ENCODE measurements at regions not wholly inside any gene's neighbourhood (a gene's known extent, or its start where the extent isn't known, plus 50 kb on each side); places are given as distances from the start of the nearest gene placed in this dataset.

- no peak for DNase-seq
- Histone ChIP-seq H3K36me3 (ENCODE audit: control insufficient read depth in 4 of 4, insufficient read depth in 4 of 4, low read length in 3 of 4) (no peaks in the 10 kb centered on the region), H3K27me3 (replicated peaks in 2 of 5; ENCODE audit: control insufficient read depth in 4 of 5, insufficient read depth in 5 of 5, low read length in 4 of 5) (no peaks in the 10 kb centered on the region), H3K4me3 (ENCODE audit: control insufficient read depth in 1 of 7, extremely low read depth in 1 of 7, insufficient read depth in 4 of 7, low read depth in 2 of 7, low read length in 6 of 7) (no peak overlapping the region), H3K4me1 (ENCODE audit: control extremely low read depth in 1 of 4, control insufficient read depth in 4 of 4, insufficient read depth in 4 of 4, low read length in 3 of 4) (no peaks in the 10 kb centered on the region), H3K27ac (ENCODE audit: insufficient read depth in 1 of 2, low read depth in 1 of 2, low read length in 2 of 2, poor library complexity in 1 of 2, severe bottlenecking in 2 of 2) (no peak overlapping the region), H3K9me3 (ENCODE audit: control extremely low read depth in 1 of 5, control insufficient read depth in 4 of 5, insufficient read depth in 2 of 5, low read depth in 1 of 5, low read length in 4 of 5) (peaks cover 0 to 3% (median 0%) of the 10 kb centered on the region in 5 experiments)
- WGBS (ENCODE audit: insufficient coverage) = 94% methylated on average over 2 of the region's 2 CpGs
- POLR2A ChIA-PET = no interaction called here
- CTCF ChIA-PET = no interaction called here
These were observed 199.3 kb upstream of the CA10 start for GRCh38 chr17:52357854-52358253.

DNA sequence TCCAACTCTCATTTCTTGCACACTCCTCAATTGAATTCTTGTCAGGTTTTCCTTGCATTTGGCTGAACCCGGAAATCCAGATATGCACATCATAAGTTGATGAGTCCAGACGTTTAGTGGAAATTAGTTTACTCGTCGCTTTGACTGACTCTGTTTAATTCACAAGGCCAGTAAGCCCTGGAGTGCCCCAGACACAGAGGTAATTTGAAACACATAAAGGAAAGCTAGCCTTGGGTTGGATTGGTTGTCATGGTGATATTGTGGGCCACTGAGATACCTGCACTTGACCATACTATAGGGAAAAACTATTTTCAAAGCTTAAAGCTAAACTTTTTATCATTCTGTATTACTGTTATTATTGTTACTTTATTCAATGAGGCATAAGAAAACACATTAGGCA is 178.3 kb upstream of the CA10 start:
- POLR2A ChIA-PET = no interaction called here
- CTCF ChIA-PET = no interaction called here
- WGBS (ENCODE audit: insufficient coverage) = 94% methylated on average over 3 of the region's 4 CpGs
- Histone ChIP-seq H3K9me3 (ENCODE audit: control extremely low read depth in 1 of 5, control insufficient read depth in 4 of 5, insufficient read depth in 2 of 5, low read depth in 1 of 5, low read length in 4 of 5) (no peaks in the 10 kb centered on the region), H3K27me3 (replicated peaks in 2 of 5; ENCODE audit: control insufficient read depth in 4 of 5, insufficient read depth in 5 of 5, low read length in 4 of 5) (no peaks in the 10 kb centered on the region), H3K27ac (ENCODE audit: insufficient read depth in 1 of 2, low read depth in 1 of 2, low read length in 2 of 2, poor library complexity in 1 of 2, severe bottlenecking in 2 of 2) (no peak overlapping the region), H3K36me3 (ENCODE audit: control insufficient read depth in 4 of 4, insufficient read depth in 4 of 4, low read length in 3 of 4) (no peaks in the 10 kb centered on the region), H3K4me3 (ENCODE audit: control insufficient read depth in 1 of 7, extremely low read depth in 1 of 7, insufficient read depth in 4 of 7, low read depth in 2 of 7, low read length in 6 of 7) (no peak overlapping the region), H3K4me1 (ENCODE audit: control extremely low read depth in 1 of 4, control insufficient read depth in 4 of 4, insufficient read depth in 4 of 4, low read length in 3 of 4) (no peaks in the 10 kb centered on the region)
- DNase-seq = no peak

DNA sequence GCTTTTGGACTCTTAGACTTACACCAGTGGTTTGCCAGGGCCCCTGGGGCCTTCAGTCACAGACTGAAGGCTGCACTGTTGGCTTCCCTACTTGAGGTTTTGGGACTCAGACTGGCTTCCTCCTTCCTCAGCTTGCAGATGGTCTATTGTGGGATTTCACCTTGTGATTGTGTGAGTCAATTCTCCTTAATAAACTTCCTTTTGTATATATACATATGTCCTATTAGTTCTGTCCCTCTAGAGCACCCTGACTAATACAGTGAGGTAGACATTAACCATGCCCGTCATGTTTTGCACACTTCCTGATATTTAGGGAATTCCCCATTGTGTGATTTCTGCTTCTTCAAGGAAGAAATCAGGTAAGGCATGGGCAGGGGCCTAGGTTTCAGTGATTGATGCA is 147.8 kb upstream of the CA10 start:
- Histone ChIP-seq H3K36me3 (ENCODE audit: control insufficient read depth in 4 of 4, insufficient read depth in 4 of 4, low read length in 3 of 4) (no peaks in the 10 kb centered on the region), H3K27me3 (replicated peaks in 2 of 5; ENCODE audit: control insufficient read depth in 4 of 5, insufficient read depth in 5 of 5, low read length in 4 of 5) (no peaks in the 10 kb centered on the region), H3K4me3 (ENCODE audit: control insufficient read depth in 1 of 7, extremely low read depth in 1 of 7, insufficient read depth in 4 of 7, low read depth in 2 of 7, low read length in 6 of 7) (no peak overlapping the region), H3K9me3 (ENCODE audit: control extremely low read depth in 1 of 5, control insufficient read depth in 4 of 5, insufficient read depth in 2 of 5, low read depth in 1 of 5, low read length in 4 of 5) (no peaks in the 10 kb centered on the region), H3K4me1 (ENCODE audit: control extremely low read depth in 1 of 4, control insufficient read depth in 4 of 4, insufficient read depth in 4 of 4, low read length in 3 of 4) (no peaks in the 10 kb centered on the region), H3K27ac (ENCODE audit: insufficient read depth in 1 of 2, low read depth in 1 of 2, low read length in 2 of 2, poor library complexity in 1 of 2, severe bottlenecking in 2 of 2) (no peak overlapping the region)
- POLR2A ChIA-PET = no interaction called here
- 0% methylated on average over 1 of the region's 1 CpG for WGBS (ENCODE audit: insufficient coverage)
- CTCF ChIA-PET = no interaction called here
- no peak for DNase-seq

GRCh38 chr17:52298881-52299280 is 140.4 kb upstream of the CA10 start:
- Histone ChIP-seq H3K27ac (ENCODE audit: insufficient read depth in 1 of 2, low read depth in 1 of 2, low read length in 2 of 2, poor library complexity in 1 of 2, severe bottlenecking in 2 of 2) (no peak overlapping the region), H3K4me1 (ENCODE audit: control extremely low read depth in 1 of 4, control insufficient read depth in 4 of 4, insufficient read depth in 4 of 4, low read length in 3 of 4) (no peaks in the 10 kb centered on the region), H3K36me3 (ENCODE audit: control insufficient read depth in 4 of 4, insufficient read depth in 4 of 4, low read length in 3 of 4) (no peaks in the 10 kb centered on the region), H3K9me3 (ENCODE audit: control extremely low read depth in 1 of 5, control insufficient read depth in 4 of 5, insufficient read depth in 2 of 5, low read depth in 1 of 5, low read length in 4 of 5) (no peaks in the 10 kb centered on the region), H3K27me3 (replicated peaks in 2 of 5; ENCODE audit: control insufficient read depth in 4 of 5, insufficient read depth in 5 of 5, low read length in 4 of 5) (no peaks in the 10 kb centered on the region), H3K4me3 (ENCODE audit: control insufficient read depth in 1 of 7, extremely low read depth in 1 of 7, insufficient read depth in 4 of 7, low read depth in 2 of 7, low read length in 6 of 7) (no peak overlapping the region)
- ChIA-PET CTCF (no interaction called here), POLR2A (no interaction called here)
- no CpG with 5 or more reads among the region's 3 CpGs for WGBS (ENCODE audit: insufficient coverage)
- DNase-seq = no peak

- H3K4me1 ChIP-seq (ENCODE audit: control extremely low read depth in 1 of 4, control insufficient read depth in 4 of 4, insufficient read depth in 4 of 4, low read length in 3 of 4) = no peaks in the 10 kb centered on the region
- no peak overlapping the region for H3K27ac ChIP-seq (ENCODE audit: insufficient read depth in 1 of 2, low read depth in 1 of 2, low read length in 2 of 2, poor library complexity in 1 of 2, severe bottlenecking in 2 of 2)
- no peaks in the 10 kb centered on the region for H3K27me3 ChIP-seq (replicated peaks in 2 of 5; ENCODE audit: control insufficient read depth in 4 of 5, insufficient read depth in 5 of 5, low read length in 4 of 5)
- no peak overlapping the region for H3K4me3 ChIP-seq (ENCODE audit: control insufficient read depth in 1 of 7, extremely low read depth in 1 of 7, insufficient read depth in 4 of 7, low read depth in 2 of 7, low read length in 6 of 7)
- CTCF ChIA-PET = no interaction called here
- no peaks in the 10 kb centered on the region for H3K36me3 ChIP-seq (ENCODE audit: control insufficient read depth in 4 of 4, insufficient read depth in 4 of 4, low read length in 3 of 4)
- no peak for DNase-seq
- H3K9me3 ChIP-seq (ENCODE audit: control extremely low read depth in 1 of 5, control insufficient read depth in 4 of 5, insufficient read depth in 2 of 5, low read depth in 1 of 5, low read length in 4 of 5) = no peaks in the 10 kb centered on the region
- POLR2A ChIA-PET = no interaction called here
- WGBS (ENCODE audit: insufficient coverage) = 63% methylated on average over 6 of the region's 10 CpGs
These were observed 138.9 kb upstream of the CA10 start for GRCh38 chr17:52297230-52298010.

DNA sequence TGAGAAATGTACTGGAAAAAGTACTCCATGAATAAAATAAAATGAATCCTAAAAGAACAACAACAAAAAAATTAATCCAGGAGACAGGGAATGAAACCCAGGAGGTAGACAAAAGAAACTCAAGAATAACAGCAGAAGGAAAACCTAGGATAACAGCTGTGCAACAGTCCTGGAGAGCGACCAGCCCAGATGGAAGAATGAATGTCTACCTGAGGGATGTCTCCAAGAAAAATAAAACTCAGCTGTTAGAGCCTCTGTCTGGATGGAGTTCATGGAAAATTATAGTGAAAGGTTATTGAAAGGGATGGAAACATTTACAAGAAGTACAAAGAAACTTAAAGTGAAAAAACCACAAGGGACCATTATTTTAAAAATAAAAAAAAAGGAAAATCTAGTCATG is 135.8 kb upstream of the CA10 start:
- no peak overlapping the region for H3K4me3 ChIP-seq (ENCODE audit: control insufficient read depth in 1 of 7, extremely low read depth in 1 of 7, insufficient read depth in 4 of 7, low read depth in 2 of 7, low read length in 6 of 7)
- H3K27me3 ChIP-seq (replicated peaks in 2 of 5; ENCODE audit: control insufficient read depth in 4 of 5, insufficient read depth in 5 of 5, low read length in 4 of 5) = no peaks in the 10 kb centered on the region
- 88% methylated on average over 1 of the region's 1 CpG for WGBS (ENCODE audit: insufficient coverage)
- DNase-seq = no peak
- no peak overlapping the region for H3K27ac ChIP-seq (ENCODE audit: insufficient read depth in 1 of 2, low read depth in 1 of 2, low read length in 2 of 2, poor library complexity in 1 of 2, severe bottlenecking in 2 of 2)
- H3K4me1 ChIP-seq (ENCODE audit: control extremely low read depth in 1 of 4, control insufficient read depth in 4 of 4, insufficient read depth in 4 of 4, low read length in 3 of 4) = no peaks in the 10 kb centered on the region
- H3K9me3 ChIP-seq (ENCODE audit: control extremely low read depth in 1 of 5, control insufficient read depth in 4 of 5, insufficient read depth in 2 of 5, low read depth in 1 of 5, low read length in 4 of 5) = peaks cover 0 to 3% (median 0%) of the 10 kb centered on the region in 5 experiments
- ChIA-PET CTCF (no interaction called here), POLR2A (no interaction called here)
- H3K36me3 ChIP-seq (ENCODE audit: control insufficient read depth in 4 of 4, insufficient read depth in 4 of 4, low read length in 3 of 4) = no peaks in the 10 kb centered on the region

DNA sequence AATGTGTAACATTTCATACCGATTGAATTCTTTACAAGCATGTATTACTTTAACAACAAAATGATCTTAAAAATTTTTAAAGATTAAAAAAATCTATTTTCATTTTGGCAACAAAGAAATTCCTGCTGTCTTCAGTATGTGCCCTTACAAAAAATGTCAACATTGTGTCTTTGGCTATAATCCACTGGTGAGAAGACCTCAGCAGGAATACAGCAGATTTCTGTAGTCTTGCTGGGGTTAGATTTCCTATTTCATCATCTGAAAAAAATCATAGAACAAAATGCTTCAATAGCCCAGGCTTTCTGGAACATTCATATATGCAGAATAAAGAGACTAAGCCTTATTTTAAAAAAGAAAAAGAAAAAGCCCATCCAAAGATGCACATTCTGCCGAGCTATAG is 129.1 kb upstream of the CA10 start:
- Histone ChIP-seq H3K27me3 (replicated peaks in 2 of 5; ENCODE audit: control insufficient read depth in 4 of 5, insufficient read depth in 5 of 5, low read length in 4 of 5) (no peaks in the 10 kb centered on the region), H3K27ac (ENCODE audit: insufficient read depth in 1 of 2, low read depth in 1 of 2, low read length in 2 of 2, poor library complexity in 1 of 2, severe bottlenecking in 2 of 2) (no peak overlapping the region), H3K4me3 (ENCODE audit: control insufficient read depth in 1 of 7, extremely low read depth in 1 of 7, insufficient read depth in 4 of 7, low read depth in 2 of 7, low read length in 6 of 7) (no peak overlapping the region), H3K9me3 (ENCODE audit: control extremely low read depth in 1 of 5, control insufficient read depth in 4 of 5, insufficient read depth in 2 of 5, low read depth in 1 of 5, low read length in 4 of 5) (peaks cover 0 to 3% (median 0%) of the 10 kb centered on the region in 5 experiments), H3K4me1 (ENCODE audit: control extremely low read depth in 1 of 4, control insufficient read depth in 4 of 4, insufficient read depth in 4 of 4, low read length in 3 of 4) (no peaks in the 10 kb centered on the region), H3K36me3 (ENCODE audit: control insufficient read depth in 4 of 4, insufficient read depth in 4 of 4, low read length in 3 of 4) (no peaks in the 10 kb centered on the region)
- no CpG with 5 or more reads among the region's 2 CpGs for WGBS (ENCODE audit: insufficient coverage)
- CTCF ChIA-PET = no interaction called here
- DNase-seq = no peak
- POLR2A ChIA-PET = no interaction called here
